ENCODE measurements at regions not wholly inside any gene's neighbourhood (a gene's known extent, or its start where the extent isn't known, plus 50 kb on each side); places are given as distances from the start of the nearest gene placed in this dataset.

DNA sequence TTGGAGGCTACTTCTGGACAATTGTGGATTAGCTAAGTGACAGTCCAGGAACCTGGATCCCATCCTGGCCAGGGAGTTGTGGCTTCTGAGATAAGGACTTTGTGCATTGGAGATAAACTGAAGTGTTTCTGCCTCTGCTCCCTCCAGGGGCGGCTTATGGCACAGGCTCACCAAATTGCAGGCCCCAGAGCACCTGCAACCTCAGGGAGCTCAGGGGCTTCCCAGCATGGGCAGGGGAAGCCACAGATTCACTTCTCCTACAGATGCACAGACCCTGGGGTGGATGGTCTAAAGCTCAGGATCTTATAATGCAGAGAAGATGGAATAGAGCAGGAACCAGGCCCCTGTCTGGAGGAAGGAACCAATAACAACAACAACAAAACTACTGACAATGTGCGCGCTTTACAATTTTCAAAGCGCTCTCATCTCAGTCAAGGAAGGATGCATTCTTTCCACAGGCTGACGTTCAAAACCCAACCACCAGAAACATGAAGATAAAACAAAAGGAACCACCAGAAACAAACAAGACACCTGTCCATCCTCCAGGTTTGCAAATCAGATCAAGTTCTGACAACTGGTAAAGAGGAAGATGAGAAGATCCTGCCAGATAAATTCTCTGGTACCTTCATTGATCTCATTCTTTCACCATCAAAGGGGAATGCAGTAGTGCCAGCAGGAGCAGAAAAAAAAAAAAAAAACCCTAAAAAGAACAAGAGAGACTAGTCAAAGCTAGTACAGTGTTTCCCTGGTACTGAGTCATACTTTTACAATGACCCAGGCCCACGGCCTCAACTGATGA, 121.0 kb upstream of the IRF2BP2 start:
- ATAC-seq = peak; percentile 87
- CTCF ChIA-PET = interaction anchor here (0.6 to 1.5 kb wide), 5 partner anchors 9 to 132 kb away, joined by 3 to 6 read pairs (median 4); no protein-coding TSS in a partner anchor
- Mint-ChIP-seq H3K9me3 (no peaks in the 10 kb centered on the region), H3K27ac (peak overlapping the region; percentile 94), H3K4me3 (peak overlapping the region; percentile 47), H3K27me3 (no peaks in the 10 kb centered on the region), H3K4me1 (ENCODE audit: low read depth) (peaks cover 77% of the 10 kb centered on the region), H3K36me3 (ENCODE audit: low read depth) (no peaks in the 10 kb centered on the region)
- DNase-seq = peak; percentile 83
- intact Hi-C loops (cut with micrococcal nuclease) = loop anchor here (2.0 to 5.0 kb wide), 5 partner anchors 38 to 281 kb away; partner anchors contain the start of gene IRF2BP2
- TF ChIP-seq, protein P1, sequence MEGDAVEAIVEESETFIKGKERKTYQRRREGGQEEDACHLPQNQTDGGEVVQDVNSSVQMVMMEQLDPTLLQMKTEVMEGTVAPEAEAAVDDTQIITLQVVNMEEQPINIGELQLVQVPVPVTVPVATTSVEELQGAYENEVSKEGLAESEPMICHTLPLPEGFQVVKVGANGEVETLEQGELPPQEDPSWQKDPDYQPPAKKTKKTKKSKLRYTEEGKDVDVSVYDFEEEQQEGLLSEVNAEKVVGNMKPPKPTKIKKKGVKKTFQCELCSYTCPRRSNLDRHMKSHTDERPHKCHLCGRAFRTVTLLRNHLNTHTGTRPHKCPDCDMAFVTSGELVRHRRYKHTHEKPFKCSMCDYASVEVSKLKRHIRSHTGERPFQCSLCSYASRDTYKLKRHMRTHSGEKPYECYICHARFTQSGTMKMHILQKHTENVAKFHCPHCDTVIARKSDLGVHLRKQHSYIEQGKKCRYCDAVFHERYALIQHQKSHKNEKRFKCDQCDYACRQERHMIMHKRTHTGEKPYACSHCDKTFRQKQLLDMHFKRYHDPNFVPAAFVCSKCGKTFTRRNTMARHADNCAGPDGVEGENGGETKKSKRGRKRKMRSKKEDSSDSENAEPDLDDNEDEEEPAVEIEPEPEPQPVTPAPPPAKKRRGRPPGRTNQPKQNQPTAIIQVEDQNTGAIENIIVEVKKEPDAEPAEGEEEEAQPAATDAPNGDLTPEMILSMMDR (IDR thresholded peaks at IDR 0.05) = peak; percentile 33
- POLR2A ChIA-PET = interaction anchor here (1.2 to 1.5 kb wide), 4 partner anchors 8 to 121 kb away, joined by 3 to 11 read pairs (median 4); partner anchors contain the start of gene IRF2BP2

GRCh38 chr1:234730475-234730769, 120.4 kb upstream of the IRF2BP2 start:
- TF ChIP-seq, protein P1 (IDR thresholded peaks at IDR 0.05) = no peak
- Mint-ChIP-seq H3K36me3 (ENCODE audit: low read depth) (no peaks in the 10 kb centered on the region), H3K9me3 (no peaks in the 10 kb centered on the region), H3K27ac (peak overlapping the region; percentile 94), H3K4me1 (ENCODE audit: low read depth) (peaks cover 82% of the 10 kb centered on the region), H3K4me3 (no peak overlapping the region), H3K27me3 (no peaks in the 10 kb centered on the region)
- intact Hi-C loops (cut with micrococcal nuclease) = loop anchor here (2.0 to 5.0 kb wide), 5 partner anchors 38 to 282 kb away; partner anchors contain the start of gene IRF2BP2
- DNase-seq = no peak
- ATAC-seq = no peak
- CTCF ChIA-PET = interaction anchor here (1.2 to 1.5 kb wide), 4 partner anchors 8 to 131 kb away, joined by 3 to 6 read pairs (median 4); no protein-coding TSS in a partner anchor
- POLR2A ChIA-PET = interaction anchor here (1.2 to 1.5 kb wide), 4 partner anchors 8 to 121 kb away, joined by 3 to 11 read pairs (median 4); partner anchors contain the start of gene IRF2BP2

DNA sequence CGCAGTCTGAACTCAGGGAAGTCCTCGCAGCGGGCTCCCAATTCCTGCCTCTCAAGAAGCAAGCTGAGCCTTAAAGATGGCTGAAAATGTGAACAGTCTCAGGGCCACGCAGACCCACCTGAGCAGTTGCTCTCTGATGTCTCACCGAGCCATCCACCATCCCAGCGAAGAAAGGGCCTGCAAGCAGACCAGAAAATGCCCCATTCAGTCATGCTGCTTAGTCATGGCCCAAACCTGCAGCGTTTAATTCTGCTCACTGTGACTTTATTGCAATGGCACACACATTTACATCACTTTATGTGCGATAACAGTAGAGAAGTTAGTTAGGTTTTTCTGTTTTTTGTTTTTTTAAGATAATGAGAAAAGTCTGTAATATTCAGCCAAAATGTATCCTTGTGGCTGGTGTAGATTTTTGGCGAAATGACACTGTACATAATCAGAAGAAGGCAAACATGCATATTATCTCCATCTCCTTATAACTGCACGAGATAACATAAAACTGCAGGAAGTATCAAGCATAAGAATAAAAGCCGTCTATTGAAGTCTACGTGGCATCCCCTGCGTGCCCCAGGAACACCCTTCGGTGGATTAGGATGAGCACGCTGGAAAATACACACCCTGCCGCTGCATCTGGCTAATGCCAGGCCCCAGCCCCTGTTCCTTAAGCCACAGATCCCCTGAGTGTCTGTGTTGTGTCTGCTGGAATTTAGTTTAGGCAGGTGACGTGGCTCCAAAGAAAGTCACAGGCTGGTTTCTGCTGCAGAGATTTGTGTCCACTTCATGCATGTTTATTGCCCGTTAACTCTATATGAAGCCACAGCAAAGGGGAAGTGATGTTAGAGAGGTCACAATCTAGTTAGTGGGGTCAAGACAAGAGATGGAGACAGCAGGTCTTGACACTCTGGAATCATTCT, 119.8 kb upstream of the IRF2BP2 start:
- no peak overlapping the region for H3K4me3 Mint-ChIP-seq
- no peaks in the 10 kb centered on the region for H3K27me3 Mint-ChIP-seq
- intact Hi-C loops (cut with micrococcal nuclease) = loop anchor here (2.0 to 10.0 kb wide), 6 partner anchors 39 to 345 kb away; partner anchors contain the start of gene IRF2BP2
- no peaks in the 10 kb centered on the region for H3K36me3 Mint-ChIP-seq (ENCODE audit: low read depth)
- CTCF ChIA-PET = interaction anchor here (1.2 to 1.3 kb wide), 3 partner anchors 42 to 118 kb away, joined by 3 to 6 read pairs (median 5); no protein-coding TSS in a partner anchor
- H3K9me3 Mint-ChIP-seq = no peaks in the 10 kb centered on the region
- POLR2A ChIA-PET = interaction anchor here (0.7 to 8.6 kb wide), 5 partner anchors 39 to 120 kb away, joined by 3 to 132 read pairs (median 6); partner anchors contain the start of gene IRF2BP2
- DNase-seq = no peak
- peaks cover 84% of the 10 kb centered on the region for H3K4me1 Mint-ChIP-seq (ENCODE audit: low read depth)
- no peak for ATAC-seq
- TF ChIP-seq, protein P1 (IDR thresholded peaks at IDR 0.05) = no peak
- H3K27ac Mint-ChIP-seq = peak overlapping the region; percentile 94

DNA sequence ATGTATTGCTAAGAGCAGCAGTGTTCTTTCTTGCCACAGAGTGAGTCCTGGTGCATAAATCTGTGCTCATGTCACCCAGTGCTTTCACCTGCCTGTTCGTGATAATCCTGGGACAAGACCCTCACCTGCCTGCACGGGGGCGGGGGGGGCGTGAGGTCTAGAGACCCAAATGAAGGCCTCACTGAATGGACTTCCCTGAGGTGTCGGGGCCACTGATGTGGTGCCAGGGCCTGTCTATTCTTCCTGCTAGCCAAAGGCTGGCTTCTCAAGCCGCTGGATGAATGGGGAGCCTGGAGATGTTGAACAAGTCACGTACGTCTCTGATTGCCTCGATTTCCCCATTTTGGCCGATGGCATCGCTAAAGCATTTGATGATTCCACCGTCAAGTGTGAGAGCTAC, 118.8 kb upstream of the IRF2BP2 start:
- TF ChIP-seq, protein P1 (IDR thresholded peaks at IDR 0.05) = no peak
- no peaks in the 10 kb centered on the region for H3K9me3 Mint-ChIP-seq
- H3K4me1 Mint-ChIP-seq (ENCODE audit: low read depth) = peaks cover 86% of the 10 kb centered on the region
- POLR2A ChIA-PET = interaction anchor here (0.6 to 8.6 kb wide), 3 partner anchors 40 to 117 kb away, joined by 3 to 132 read pairs (median 3); partner anchors contain the start of gene IRF2BP2
- intact Hi-C loops (cut with micrococcal nuclease) = loop anchor here (10.0 kb wide), 1 partner anchor 346 kb away; no protein-coding TSS in a partner anchor
- H3K27ac Mint-ChIP-seq = no peak overlapping the region
- CTCF ChIA-PET = interaction anchor here (0.8 to 1.3 kb wide), 2 partner anchors 114 to 117 kb away, joined by 3 to 5 read pairs; no protein-coding TSS in a partner anchor
- no peaks in the 10 kb centered on the region for H3K27me3 Mint-ChIP-seq
- DNase-seq = no peak
- ATAC-seq = no peak
- H3K4me3 Mint-ChIP-seq = no peak overlapping the region
- H3K36me3 Mint-ChIP-seq (ENCODE audit: low read depth) = no peaks in the 10 kb centered on the region

Measured in activated CD8-positive, alpha-beta T cell treated with anti-CD3 and anti-CD28 coated beads for 36 hours (primary cell).